ENCODE measurements at regions not wholly inside any gene's neighbourhood (a gene's known extent, or its start where the extent isn't known, plus 50 kb on each side); places are given as distances from the start of the nearest gene placed in this dataset.
A peak's percentile ranks its signal among the peaks of the same experiment; 100 is the strongest.
"Not testable (repeated sequence)": the region's sequence is repeated elsewhere in the genome, so short reads cannot be mapped to it uniquely, and the experiment has no call there.

DNA sequence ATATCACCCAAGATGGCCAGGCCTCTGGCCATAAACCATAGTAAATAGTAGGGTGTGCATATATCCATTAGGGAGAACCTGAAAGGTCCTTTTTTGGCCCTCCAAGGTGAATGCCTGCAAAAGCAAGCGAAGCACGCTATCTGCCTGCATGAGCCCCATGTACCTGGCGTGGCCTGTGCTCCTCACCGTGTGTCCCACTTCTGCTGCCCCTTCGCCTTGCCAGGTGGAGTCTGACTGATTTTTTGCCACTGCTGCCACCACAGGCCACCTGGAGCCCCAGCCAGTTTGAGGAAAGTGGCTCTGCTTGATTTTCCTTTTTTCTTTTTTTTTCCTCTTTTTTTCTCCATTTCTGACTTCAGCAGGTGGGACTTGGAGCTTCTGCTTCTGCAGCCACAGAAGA, 139.7 kb downstream of the SNRPN start:
- Histone ChIP-seq H3K4me3 (ENCODE audit: low read depth, low read length) (no peak overlapping the region), H3K9ac (ENCODE audit: low read depth, low read length) (no peak overlapping the region), H3K9me3 (ENCODE audit: control insufficient read depth, insufficient read depth, low read length) (peaks cover 44% of the 10 kb centered on the region), H3K27me3 (ENCODE audit: control insufficient read depth, insufficient read depth, low read length) (no peaks in the 10 kb centered on the region), H3K27ac (ENCODE audit: low read depth, low read length) (no peak overlapping the region), H3K4me1 (ENCODE audit: control insufficient read depth, insufficient read depth, low read length) (no peaks in the 10 kb centered on the region), H3K36me3 (ENCODE audit: control insufficient read depth, insufficient read depth, low read length) (peaks cover 100% of the 10 kb centered on the region)

DNA sequence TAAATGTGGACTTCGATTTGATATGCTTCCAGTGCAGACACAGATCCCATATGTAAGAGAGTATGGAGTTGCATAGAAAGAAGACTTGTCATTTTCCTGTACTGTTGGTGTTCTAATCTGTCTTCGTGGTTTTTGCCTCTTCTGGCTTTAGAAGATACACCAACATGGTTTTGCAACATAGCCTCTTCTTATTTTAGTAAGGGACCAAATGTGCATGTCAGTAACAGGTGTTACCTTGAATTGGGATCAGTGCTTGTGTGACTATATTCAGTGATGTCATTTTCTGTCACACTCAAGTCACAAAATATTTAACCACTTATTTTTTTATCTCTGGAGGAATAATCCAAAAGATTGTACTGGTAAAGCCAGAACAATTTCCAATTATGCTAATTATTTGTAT, 140.4 kb downstream of the SNRPN start:
- Histone ChIP-seq H3K27me3 (ENCODE audit: control insufficient read depth, insufficient read depth, low read length) (no peaks in the 10 kb centered on the region), H3K9ac (ENCODE audit: low read depth, low read length) (no peak overlapping the region), H3K4me3 (ENCODE audit: low read depth, low read length) (no peak overlapping the region), H3K36me3 (ENCODE audit: control insufficient read depth, insufficient read depth, low read length) (peaks cover 98% of the 10 kb centered on the region), H3K9me3 (ENCODE audit: control insufficient read depth, insufficient read depth, low read length) (peaks cover 42% of the 10 kb centered on the region), H3K27ac (ENCODE audit: low read depth, low read length) (no peak overlapping the region), H3K4me1 (ENCODE audit: control insufficient read depth, insufficient read depth, low read length) (no peaks in the 10 kb centered on the region)

DNA sequence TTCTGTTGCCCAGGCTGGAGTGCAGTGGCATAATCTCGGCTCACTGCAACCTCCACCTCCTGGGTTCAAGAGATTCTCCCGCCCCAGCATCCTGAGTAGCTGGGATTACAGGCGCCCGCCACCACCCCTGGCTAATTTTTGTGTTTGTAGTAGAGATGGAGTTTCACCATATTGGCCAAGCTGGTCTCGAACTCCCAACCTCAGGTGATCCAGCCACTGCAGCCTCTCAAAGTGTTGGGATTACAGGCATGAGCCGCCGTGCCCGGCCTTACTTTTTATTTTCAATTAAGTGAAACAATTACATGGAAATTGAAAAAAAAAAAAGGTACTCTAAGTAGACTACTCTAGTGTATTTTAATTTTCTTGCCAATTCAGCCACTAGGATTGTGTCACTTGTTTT, 145.2 kb downstream of the SNRPN start:
- H3K9me3 ChIP-seq (ENCODE audit: control insufficient read depth, insufficient read depth, low read length): peaks cover 40% of the 10 kb centered on the region
- H3K9ac ChIP-seq (ENCODE audit: low read depth, low read length); H3K27me3 ChIP-seq (ENCODE audit: control insufficient read depth, insufficient read depth, low read length); H3K4me3 ChIP-seq (ENCODE audit: low read depth, low read length); H3K27ac ChIP-seq (ENCODE audit: low read depth, low read length); H3K4me1 ChIP-seq (ENCODE audit: control insufficient read depth, insufficient read depth, low read length): not testable (repeated sequence)
- H3K36me3 ChIP-seq (ENCODE audit: control insufficient read depth, insufficient read depth, low read length): peaks cover 92% of the 10 kb centered on the region

DNA sequence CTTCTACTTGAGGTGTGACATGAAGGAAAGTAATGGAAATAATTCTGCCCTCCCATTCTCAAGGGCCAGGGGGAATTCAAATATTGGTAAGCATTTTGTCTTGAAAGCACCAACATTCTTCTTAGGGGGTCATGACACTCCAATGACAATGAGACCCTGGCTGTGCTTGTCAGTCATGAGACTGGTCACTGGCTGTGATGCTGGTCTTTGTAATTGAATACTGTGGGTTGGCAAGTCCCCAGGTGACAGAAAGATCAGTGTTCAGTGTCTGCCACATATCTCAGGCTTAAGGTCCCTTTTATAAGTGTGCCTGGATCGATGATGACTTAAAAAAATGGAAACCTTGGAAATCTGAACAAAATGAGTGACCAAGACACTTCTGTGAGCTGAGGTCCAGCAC, 151.4 kb downstream of the SNRPN start:
- peak overlapping the region; percentile 51 for H3K27ac ChIP-seq (ENCODE audit: low read depth, low read length)
- peaks cover 40% of the 10 kb centered on the region for H3K9me3 ChIP-seq (ENCODE audit: control insufficient read depth, insufficient read depth, low read length)
- H3K27me3 ChIP-seq (ENCODE audit: control insufficient read depth, insufficient read depth, low read length): no peaks in the 10 kb centered on the region
- peaks cover 94% of the 10 kb centered on the region for H3K36me3 ChIP-seq (ENCODE audit: control insufficient read depth, insufficient read depth, low read length)
- no peaks in the 10 kb centered on the region for H3K4me1 ChIP-seq (ENCODE audit: control insufficient read depth, insufficient read depth, low read length)
- no peak overlapping the region for H3K4me3 ChIP-seq (ENCODE audit: low read depth, low read length)
- no peak overlapping the region for H3K9ac ChIP-seq (ENCODE audit: low read depth, low read length)

DNA sequence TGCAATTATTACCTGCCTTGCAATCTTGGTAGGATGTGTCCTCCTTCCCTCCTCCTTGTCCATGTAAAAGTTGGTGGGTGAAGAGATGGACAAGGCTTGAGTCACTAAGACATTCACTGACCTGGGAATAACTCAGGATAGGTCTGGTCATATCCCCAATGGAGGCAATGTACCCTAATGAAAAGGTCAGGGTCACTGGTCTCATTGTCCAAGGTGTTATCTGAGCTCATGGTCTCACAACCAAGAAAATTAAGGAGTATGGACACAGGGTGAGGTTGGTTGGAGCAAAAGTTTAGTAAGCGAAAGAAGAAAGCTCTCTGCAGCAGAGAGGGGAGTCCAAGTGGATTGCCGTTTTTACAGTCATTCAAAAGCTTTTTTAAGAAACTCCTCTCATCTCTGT, 179.0 kb downstream of the SNRPN start:
- Histone ChIP-seq H3K9me3 (ENCODE audit: control insufficient read depth, insufficient read depth, low read length) (peaks cover 19% of the 10 kb centered on the region), H3K9ac (ENCODE audit: low read depth, low read length) (no peak overlapping the region), H3K4me1 (ENCODE audit: control insufficient read depth, insufficient read depth, low read length) (no peaks in the 10 kb centered on the region), H3K27me3 (ENCODE audit: control insufficient read depth, insufficient read depth, low read length) (no peaks in the 10 kb centered on the region), H3K36me3 (ENCODE audit: control insufficient read depth, insufficient read depth, low read length) (peaks cover 24% of the 10 kb centered on the region), H3K4me3 (ENCODE audit: low read depth, low read length) (no peak overlapping the region), H3K27ac (ENCODE audit: low read depth, low read length) (no peak overlapping the region)

DNA sequence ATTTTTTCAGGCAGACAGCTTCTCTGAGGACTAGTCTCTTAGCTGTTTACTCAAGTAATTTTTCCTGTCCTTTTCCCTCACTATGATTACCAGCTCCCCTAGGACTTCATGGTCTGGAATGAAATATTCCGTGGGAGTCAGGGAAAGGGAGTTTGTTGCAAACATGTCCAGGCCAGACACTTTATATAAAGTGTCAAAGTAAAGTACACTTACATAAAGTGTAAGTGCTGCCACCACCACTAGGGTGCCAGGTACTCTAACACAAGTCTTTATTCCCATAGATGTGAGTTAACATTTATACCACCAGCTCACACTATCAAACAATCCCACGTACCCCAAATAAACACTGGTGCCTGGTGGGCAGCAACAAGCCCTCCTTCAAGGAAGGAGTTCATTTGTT, 179.8 kb downstream of the SNRPN start:
- Histone ChIP-seq H3K4me1 (ENCODE audit: control insufficient read depth, insufficient read depth, low read length) (no peaks in the 10 kb centered on the region), H3K4me3 (ENCODE audit: low read depth, low read length) (no peak overlapping the region), H3K27me3 (ENCODE audit: control insufficient read depth, insufficient read depth, low read length) (no peaks in the 10 kb centered on the region), H3K36me3 (ENCODE audit: control insufficient read depth, insufficient read depth, low read length) (peaks cover 17% of the 10 kb centered on the region), H3K9ac (ENCODE audit: low read depth, low read length) (no peak overlapping the region), H3K27ac (ENCODE audit: low read depth, low read length) (no peak overlapping the region), H3K9me3 (ENCODE audit: control insufficient read depth, insufficient read depth, low read length) (peaks cover 15% of the 10 kb centered on the region)

DNA sequence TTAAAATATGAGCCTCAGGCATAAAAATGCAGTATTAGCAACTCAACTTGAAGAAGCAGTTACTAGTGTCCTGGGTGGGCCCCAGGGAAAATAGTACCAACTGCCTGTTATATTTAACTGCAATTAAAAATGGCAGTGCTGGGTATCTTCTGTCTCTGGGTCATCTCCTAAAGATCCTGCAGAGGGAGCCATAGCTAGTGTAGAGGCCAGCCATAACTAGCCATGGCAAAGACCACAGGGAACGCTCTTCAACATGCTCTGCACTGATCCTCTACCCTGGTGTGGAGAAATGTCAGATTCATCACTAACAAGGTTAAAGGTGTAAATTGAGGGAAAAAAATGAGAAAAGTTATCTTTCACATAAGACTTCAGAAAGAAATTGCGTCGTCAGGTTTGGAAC, 181.3 kb downstream of the SNRPN start:
- Histone ChIP-seq H3K9me3 (ENCODE audit: control insufficient read depth, insufficient read depth, low read length) (peaks cover 16% of the 10 kb centered on the region), H3K36me3 (ENCODE audit: control insufficient read depth, insufficient read depth, low read length) (0 out of 2 replicates have a peak, but pooled peaks cover 9% of the 10 kb centered on the region), H3K27me3 (ENCODE audit: control insufficient read depth, insufficient read depth, low read length) (no peaks in the 10 kb centered on the region), H3K4me1 (ENCODE audit: control insufficient read depth, insufficient read depth, low read length) (no peaks in the 10 kb centered on the region), H3K4me3 (ENCODE audit: low read depth, low read length) (no peak overlapping the region), H3K9ac (ENCODE audit: low read depth, low read length) (no peak overlapping the region), H3K27ac (ENCODE audit: low read depth, low read length) (no peak overlapping the region)

DNA sequence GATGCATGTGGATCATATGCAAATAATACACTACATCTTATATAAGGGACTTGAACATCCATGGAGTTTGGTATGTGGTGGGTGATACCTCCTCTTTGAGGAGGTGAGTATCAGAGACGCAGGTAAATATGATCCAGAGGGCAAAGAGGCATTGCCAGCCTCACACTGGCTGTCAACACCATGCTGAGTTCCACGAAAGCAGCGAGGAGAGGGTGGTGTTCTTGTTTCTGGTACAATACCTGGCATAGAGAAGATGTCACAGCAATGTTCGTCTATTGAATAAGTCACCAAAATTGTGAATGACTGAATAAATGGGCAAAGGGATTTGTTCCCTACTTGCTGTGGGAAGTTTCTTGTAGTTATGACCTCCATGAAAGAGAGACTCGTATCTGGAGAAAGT, 182.2 kb downstream of the SNRPN start:
- Histone ChIP-seq H3K27ac (ENCODE audit: low read depth, low read length) (no peak overlapping the region), H3K4me3 (ENCODE audit: low read depth, low read length) (no peak overlapping the region), H3K27me3 (ENCODE audit: control insufficient read depth, insufficient read depth, low read length) (no peaks in the 10 kb centered on the region), H3K9ac (ENCODE audit: low read depth, low read length) (no peak overlapping the region), H3K36me3 (ENCODE audit: control insufficient read depth, insufficient read depth, low read length) (0 out of 2 replicates have a peak, but pooled peaks cover 6% of the 10 kb centered on the region), H3K9me3 (ENCODE audit: control insufficient read depth, insufficient read depth, low read length) (peaks cover 16% of the 10 kb centered on the region), H3K4me1 (ENCODE audit: control insufficient read depth, insufficient read depth, low read length) (no peaks in the 10 kb centered on the region)

DNA sequence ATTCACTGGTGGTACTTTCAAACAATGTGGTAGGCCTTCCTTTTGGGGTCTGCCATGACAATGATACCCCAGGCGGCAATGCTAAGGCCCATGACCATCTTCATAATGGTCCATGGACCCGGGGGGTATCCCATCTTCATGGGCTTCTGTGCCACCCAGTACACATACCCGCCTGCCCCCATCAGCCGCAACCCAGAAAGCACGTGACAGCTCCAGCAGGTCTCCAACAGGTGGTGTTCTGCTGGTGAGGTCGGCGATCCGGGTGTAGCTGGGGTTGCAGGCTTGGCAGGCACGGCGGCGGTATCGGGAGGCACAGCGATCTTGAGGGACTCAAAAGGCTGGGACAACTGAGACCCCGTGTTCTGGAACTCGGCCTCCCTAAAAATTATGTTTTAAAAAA, 214.5 kb downstream of the SNRPN start:
- H3K9ac ChIP-seq (ENCODE audit: low read depth, low read length): no peak overlapping the region
- H3K4me1 ChIP-seq (ENCODE audit: control insufficient read depth, insufficient read depth, low read length): no peaks in the 10 kb centered on the region
- H3K27ac ChIP-seq (ENCODE audit: low read depth, low read length): no peak overlapping the region
- no peak overlapping the region for H3K4me3 ChIP-seq (ENCODE audit: low read depth, low read length)
- H3K9me3 ChIP-seq (ENCODE audit: control insufficient read depth, insufficient read depth, low read length): peaks cover 74% of the 10 kb centered on the region
- no peaks in the 10 kb centered on the region for H3K27me3 ChIP-seq (ENCODE audit: control insufficient read depth, insufficient read depth, low read length)
- H3K36me3 ChIP-seq (ENCODE audit: control insufficient read depth, insufficient read depth, low read length): no peaks in the 10 kb centered on the region

DNA sequence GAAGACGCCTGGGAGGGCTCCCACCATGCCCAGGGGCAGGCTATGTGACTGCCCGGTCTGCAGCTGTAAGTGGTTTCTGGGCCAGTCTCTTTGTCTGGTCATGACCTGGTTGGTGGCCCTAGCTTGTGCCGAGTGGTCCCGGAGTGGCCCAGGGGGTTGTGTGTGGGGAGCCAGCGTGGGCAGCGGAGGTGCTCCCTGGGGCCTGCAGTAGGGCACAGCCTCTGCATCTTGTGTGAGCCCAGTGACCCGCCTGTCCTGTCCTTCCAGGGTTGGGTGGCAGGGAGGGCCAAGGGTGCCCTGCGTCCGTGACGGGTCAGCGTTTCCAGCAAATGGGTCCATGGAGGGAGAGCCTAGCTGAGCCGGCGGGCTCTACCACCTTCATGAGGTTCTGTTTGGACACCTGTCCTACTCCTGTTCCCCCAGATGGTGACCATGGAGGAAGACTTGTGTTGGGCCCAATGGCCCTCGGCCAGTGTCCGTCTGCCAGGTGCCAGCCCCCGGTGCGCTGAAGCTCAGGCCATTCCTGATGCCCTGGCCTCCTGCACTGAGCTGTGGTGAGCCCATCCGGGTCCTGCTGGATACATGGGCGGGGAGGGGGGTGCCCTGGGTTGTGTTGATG, 215.4 kb downstream of the SNRPN start:
- Histone ChIP-seq H3K9ac (ENCODE audit: low read depth, low read length) (no peak overlapping the region), H3K27ac (ENCODE audit: low read depth, low read length) (no peak overlapping the region), H3K9me3 (ENCODE audit: control insufficient read depth, insufficient read depth, low read length) (peaks cover 78% of the 10 kb centered on the region)

DNA sequence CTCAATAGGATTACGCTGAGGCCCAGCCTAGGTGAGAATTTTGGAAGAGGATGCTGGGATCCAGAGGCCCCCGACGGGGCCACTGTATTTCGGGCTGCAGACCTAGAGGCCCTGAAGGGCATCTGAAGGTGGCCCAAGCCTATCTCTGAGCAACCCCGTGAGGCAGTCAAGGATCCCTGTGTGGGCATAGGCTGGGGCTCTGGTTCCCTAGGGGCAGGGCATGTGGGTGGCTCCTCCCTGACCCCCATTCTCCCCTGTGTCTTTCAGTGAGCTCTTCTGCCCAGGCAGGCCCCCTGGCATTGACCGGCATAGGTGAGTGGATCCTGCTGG, 216.0 kb downstream of the SNRPN start:
- Histone ChIP-seq H3K27ac (ENCODE audit: low read depth, low read length) (no peak overlapping the region), H3K4me1 (ENCODE audit: control insufficient read depth, insufficient read depth, low read length) (no peaks in the 10 kb centered on the region), H3K9ac (ENCODE audit: low read depth, low read length) (no peak overlapping the region), H3K36me3 (ENCODE audit: control insufficient read depth, insufficient read depth, low read length) (no peaks in the 10 kb centered on the region), H3K9me3 (ENCODE audit: control insufficient read depth, insufficient read depth, low read length) (peaks cover 78% of the 10 kb centered on the region), H3K4me3 (ENCODE audit: low read depth, low read length) (no peak overlapping the region), H3K27me3 (ENCODE audit: control insufficient read depth, insufficient read depth, low read length) (no peaks in the 10 kb centered on the region)

More for the DNA sequence above, 215.4 kb downstream of the SNRPN start:
- Histone ChIP-seq H3K4me3 (ENCODE audit: low read depth, low read length) (no peak overlapping the region), H3K4me1 (ENCODE audit: control insufficient read depth, insufficient read depth, low read length) (no peaks in the 10 kb centered on the region), H3K36me3 (ENCODE audit: control insufficient read depth, insufficient read depth, low read length) (no peaks in the 10 kb centered on the region), H3K27me3 (ENCODE audit: control insufficient read depth, insufficient read depth, low read length) (no peaks in the 10 kb centered on the region)

Data from HUES48 (cell line).